Prostate gland (tissue), 2 donors: ENCODE measurements at regions not wholly inside any gene's neighbourhood (a gene's known extent, or its start where the extent isn't known, plus 50 kb on each side); places are given as distances from the start of the nearest gene placed in this dataset.

ENCODE experiments used
- DNase-seq: peaks from one replicate; pipeline ENCODE4 v3.0.0-alpha.2; 2019; ENCODE audit warnings: low spot score
- H3K27ac ChIP-seq, 2 donors: fragments of 200-600 bp; sonication (generic); 2 replicates each; pipeline ENCODE4 v1.5.1; 2017 to 2019
- H3K27me3 ChIP-seq: fragments of 200-600 bp; sonication (generic); replicated peaks from 2 replicates; pipeline ENCODE4 v1.5.1; 2019; ENCODE audit not compliant: insufficient read depth
- H3K36me3 ChIP-seq, 2 donors: fragments of 200-600 bp; sonication (generic); 1 replicate in 1 of 2; 2 replicates in 1 of 2; pipeline versions ENCODE4 v1.5.1 to v1.8.1; 2017 to 2019
- H3K4me1 ChIP-seq: fragments of 200-600 bp; sonication (generic); replicated peaks from 2 replicates; pipeline ENCODE4 v1.5.1; 2019
- H3K4me3 ChIP-seq, 2 donors: fragments of 200-600 bp; sonication (generic); 2 replicates each; pipeline ENCODE4 v1.5.1; 2017 to 2019
- H3K9me3 ChIP-seq: fragments of 200-600 bp; sonication (generic); 2 replicates; pipeline ENCODE4 v1.5.1; 2017
- POLR2A ChIP-seq: fragments of 450-650 bp; IDR thresholded peaks from one replicate; pipeline ENCODE4 v1.6.1; 2016; ENCODE audit warnings: antibody characterized with exemption, mild to moderate bottlenecking
- POLR2AphosphoS5 ChIP-seq: sonication (generic); formaldehyde crosslinking; IDR thresholded peaks from one replicate; pipeline ENCODE4 v1.6.1; 2017; ENCODE audit warnings: antibody characterized with exemption
- WGBS: methylation state at CpG from one replicate; pipeline ENCODE4 v1.1.5; 2018; 5-methylcytosine and 5-hydroxymethylcytosine counted together
- intact Hi-C: fragments of 100-400 bp; cut with DNase I; formaldehyde crosslinking; loops from one replicate; pipeline ENCODE4 v1.14.2; 2022
- TF ChIP-seq, protein P1 (sequence below), 4 experiments: fragments of 200-600 bp in 2 of 4; fragments of 450-650 bp in 2 of 4; sonication (generic) in 2 of 4; IDR thresholded peaks; 1 replicate in 3 of 4; 2 replicates in 1 of 4; pipeline ENCODE4 v1.5.1; 2016 to 2019; ENCODE audit warnings: antibody characterized with exemption in 4 of 4, mild to moderate bottlenecking in 2 of 4, moderate library complexity in 2 of 4

DNA sequence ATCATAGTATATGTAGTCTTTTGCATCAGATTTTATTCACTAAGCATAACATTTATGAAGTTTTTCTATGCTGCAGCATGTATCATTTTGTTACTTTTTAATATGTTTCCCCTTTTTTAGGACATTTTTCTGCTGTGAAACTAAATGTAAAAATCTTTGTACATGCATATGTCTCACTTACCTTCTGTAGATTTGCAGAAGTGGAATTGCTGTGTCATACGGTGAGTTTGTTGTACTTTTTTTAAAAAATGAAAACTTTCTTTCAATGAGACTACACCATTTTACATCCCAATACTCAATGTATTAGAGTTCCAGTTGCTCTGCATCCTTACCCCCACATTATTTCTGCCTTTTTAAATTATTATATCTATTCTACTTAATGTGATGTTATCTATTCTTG is 868.9 kb downstream of the PDHA2 start:
- Histone ChIP-seq H3K27ac (no peak overlapping the region), H3K9me3 (no peaks in the 10 kb centered on the region), H3K4me3 (no peak overlapping the region), H3K4me1 (no peaks in the 10 kb centered on the region), H3K27me3 (no peaks in the 10 kb centered on the region), H3K36me3 (no peaks in the 10 kb centered on the region)
- TF ChIP-seq, protein P1, sequence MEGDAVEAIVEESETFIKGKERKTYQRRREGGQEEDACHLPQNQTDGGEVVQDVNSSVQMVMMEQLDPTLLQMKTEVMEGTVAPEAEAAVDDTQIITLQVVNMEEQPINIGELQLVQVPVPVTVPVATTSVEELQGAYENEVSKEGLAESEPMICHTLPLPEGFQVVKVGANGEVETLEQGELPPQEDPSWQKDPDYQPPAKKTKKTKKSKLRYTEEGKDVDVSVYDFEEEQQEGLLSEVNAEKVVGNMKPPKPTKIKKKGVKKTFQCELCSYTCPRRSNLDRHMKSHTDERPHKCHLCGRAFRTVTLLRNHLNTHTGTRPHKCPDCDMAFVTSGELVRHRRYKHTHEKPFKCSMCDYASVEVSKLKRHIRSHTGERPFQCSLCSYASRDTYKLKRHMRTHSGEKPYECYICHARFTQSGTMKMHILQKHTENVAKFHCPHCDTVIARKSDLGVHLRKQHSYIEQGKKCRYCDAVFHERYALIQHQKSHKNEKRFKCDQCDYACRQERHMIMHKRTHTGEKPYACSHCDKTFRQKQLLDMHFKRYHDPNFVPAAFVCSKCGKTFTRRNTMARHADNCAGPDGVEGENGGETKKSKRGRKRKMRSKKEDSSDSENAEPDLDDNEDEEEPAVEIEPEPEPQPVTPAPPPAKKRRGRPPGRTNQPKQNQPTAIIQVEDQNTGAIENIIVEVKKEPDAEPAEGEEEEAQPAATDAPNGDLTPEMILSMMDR (IDR thresholded peaks at IDR 0.05) = no peak
- no peak for TF ChIP-seq POLR2A
- TF ChIP-seq POLR2AphosphoS5 = no peak
- intact Hi-C loops = no loop called here
- no peak for DNase-seq
- 79% methylated on average over 1 of the region's 1 CpG for WGBS

DNA sequence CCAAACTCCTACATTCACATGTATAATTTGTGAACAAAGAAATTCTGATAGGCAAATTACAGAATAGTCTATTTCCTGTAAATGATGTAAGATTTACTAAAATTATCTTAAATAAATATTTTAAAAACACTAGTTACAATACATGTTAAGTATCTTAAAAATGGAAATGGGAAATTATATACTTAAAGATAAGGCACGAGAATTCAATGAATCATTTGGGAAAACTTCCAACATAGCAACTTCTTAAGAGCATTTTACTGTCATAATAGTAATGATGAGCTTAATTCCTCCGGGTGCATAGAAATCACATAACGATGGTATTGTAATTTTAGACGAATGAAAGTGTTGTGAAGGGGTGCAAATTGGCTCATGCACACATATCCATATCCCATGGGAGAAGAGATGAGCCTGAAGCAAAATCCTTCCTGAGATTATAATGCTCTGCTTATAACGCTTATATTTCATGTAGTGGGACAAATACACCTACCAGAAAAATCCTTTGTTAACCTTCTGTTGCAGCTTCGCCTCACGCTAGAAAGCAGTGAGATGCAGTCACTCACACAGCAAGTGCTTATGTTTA is 873.5 kb downstream of the PDHA2 start:
- no peak for DNase-seq
- H3K27ac ChIP-seq = no peak overlapping the region
- H3K4me1 ChIP-seq = no peaks in the 10 kb centered on the region
- no peaks in the 10 kb centered on the region for H3K36me3 ChIP-seq
- TF ChIP-seq, protein P1 (IDR thresholded peaks at IDR 0.05) = no peak
- TF ChIP-seq POLR2AphosphoS5 (no peak), POLR2A (no peak)
- WGBS = 79% methylated on average over 7 of the region's 7 CpGs
- H3K4me3 ChIP-seq = no peak overlapping the region
- no peaks in the 10 kb centered on the region for H3K9me3 ChIP-seq
- intact Hi-C loops = no loop called here
- no peaks in the 10 kb centered on the region for H3K27me3 ChIP-seq

- Histone ChIP-seq H3K4me1 (no peaks in the 10 kb centered on the region), H3K27me3 (no peaks in the 10 kb centered on the region), H3K4me3 (no peak overlapping the region), H3K27ac (no peak overlapping the region), H3K9me3 (no peaks in the 10 kb centered on the region), H3K36me3 (no peaks in the 10 kb centered on the region)
- DNase-seq = no peak
- intact Hi-C loops = no loop called here
- TF ChIP-seq POLR2AphosphoS5 (no peak), POLR2A (no peak)
- TF ChIP-seq, protein P1 (IDR thresholded peaks at IDR 0.05) = no peak
Measured at GRCh38 chr4:96729641-96730040, 889.7 kb downstream of the PDHA2 start.

- Histone ChIP-seq H3K4me3 (no peak overlapping the region), H3K4me1 (no peaks in the 10 kb centered on the region), H3K27me3 (no peaks in the 10 kb centered on the region), H3K9me3 (no peaks in the 10 kb centered on the region), H3K27ac (no peak overlapping the region), H3K36me3 (no peaks in the 10 kb centered on the region)
- intact Hi-C loops = no loop called here
- 89% methylated on average over 3 of the region's 3 CpGs for WGBS
- TF ChIP-seq POLR2AphosphoS5 (no peak), POLR2A (no peak)
- TF ChIP-seq, protein P1 (IDR thresholded peaks at IDR 0.05) = no peak
- DNase-seq = no peak
Measured at GRCh38 chr4:96730432-96730831, 890.5 kb downstream of the PDHA2 start.

- Histone ChIP-seq H3K36me3 (no peaks in the 10 kb centered on the region), H3K9me3 (no peaks in the 10 kb centered on the region), H3K27ac (no peak overlapping the region), H3K4me1 (no peaks in the 10 kb centered on the region), H3K4me3 (no peak overlapping the region), H3K27me3 (no peaks in the 10 kb centered on the region)
- no peak for TF ChIP-seq POLR2A
- TF ChIP-seq, protein P1 (IDR thresholded peaks at IDR 0.05) = no peak
- no peak for TF ChIP-seq POLR2AphosphoS5
- 60% methylated on average over 2 of the region's 2 CpGs for WGBS
- DNase-seq = no peak
- intact Hi-C loops = no loop called here
Measured at GRCh38 chr4:96736352-96736889, 896.5 kb downstream of the PDHA2 start.
